ENCODE measurements at regions not wholly inside any gene's neighbourhood (a gene's known extent, or its start where the extent isn't known, plus 50 kb on each side); places are given as distances from the start of the nearest gene placed in this dataset.
"Not testable (repeated sequence)": the region's sequence is repeated elsewhere in the genome, so short reads cannot be mapped to it uniquely, and the experiment has no call there.

GRCh38 chr2:84048964-84049363 is 410.1 kb downstream of the SUCLG1 start:
- no peak for DNase-seq

- DNase-seq: no peak
Observed at GRCh38 chr2:84041506-84041905, 417.6 kb downstream of the SUCLG1 start.

- DNase-seq: no peak
Observed at GRCh38 chr2:84040281-84040680, 418.8 kb downstream of the SUCLG1 start.

GRCh38 chr2:84038866-84039265 is 420.2 kb downstream of the SUCLG1 start:
- DNase-seq: no peak

GRCh38 chr2:84033347-84033974 is 425.6 kb downstream of the SUCLG1 start:
- DNase-seq: no peak

GRCh38 chr2:84031312-84032050 is 427.6 kb downstream of the SUCLG1 start:
- no peak for DNase-seq

- no peak for DNase-seq
Observed at GRCh38 chr2:84029903-84030575, 429.0 kb downstream of the SUCLG1 start.

- no peak for DNase-seq
Observed at GRCh38 chr2:84026818-84027217, 432.3 kb downstream of the SUCLG1 start.

GRCh38 chr2:84022810-84023431 is 436.2 kb downstream of the SUCLG1 start:
- peak; percentile 59 for DNase-seq

- no peak for DNase-seq
Observed at GRCh38 chr2:84017010-84017409, 442.1 kb downstream of the SUCLG1 start.

GRCh38 chr2:84016183-84016582 is 442.9 kb downstream of the SUCLG1 start:
- no peak for DNase-seq

GRCh38 chr2:83997889-83998288 is 461.2 kb downstream of the SUCLG1 start:
- no peak for DNase-seq

- DNase-seq: no peak
Observed at GRCh38 chr2:83994633-83995179, 464.4 kb downstream of the SUCLG1 start.

- no peak for DNase-seq
Observed at GRCh38 chr2:83993873-83994632, 465.0 kb downstream of the SUCLG1 start.

GRCh38 chr2:83991992-83992391 is 467.1 kb downstream of the SUCLG1 start:
- no peak for DNase-seq

GRCh38 chr2:83990636-83991035 is 468.4 kb downstream of the SUCLG1 start:
- no peak for DNase-seq

GRCh38 chr2:83976628-83977027 is 482.5 kb downstream of the SUCLG1 start:
- not testable (repeated sequence) for DNase-seq

GRCh38 chr2:83972128-83972527 is 487.0 kb downstream of the SUCLG1 start:
- DNase-seq: no peak

GRCh38 chr2:83971547-83971946 is 487.5 kb downstream of the SUCLG1 start:
- DNase-seq: no peak

- no peak for DNase-seq
Observed at GRCh38 chr2:83970217-83970929, 488.7 kb downstream of the SUCLG1 start.

- DNase-seq: no peak
Observed at GRCh38 chr2:83969085-83969484, 490.0 kb downstream of the SUCLG1 start.

GRCh38 chr2:83967854-83968253 is 491.2 kb downstream of the SUCLG1 start:
- DNase-seq: no peak

All from fibroblast of skin of scalp (primary cell).